H1 (cell line): ENCODE measurements at regions not wholly inside any gene's neighbourhood (a gene's known extent, or its start where the extent isn't known, plus 50 kb on each side); places are given as distances from the start of the nearest gene placed in this dataset.

Experiments used
- CTCF ChIA-PET: fragments of 300-600 bp; sonication (Branson Sonifier 250); formaldehyde crosslinking; loops from one replicate; lab custom pipeline; 2021; ENCODE audit not compliant: partially characterized antibody; lab: Charles Lee
- POLR2A ChIA-PET: fragments of 300-600 bp; sonication (Branson Sonifier 250); formaldehyde crosslinking; loops from one replicate; lab custom pipeline; 2021; ENCODE audit warnings: inconsistent platforms; ENCODE audit not compliant: partially characterized antibody; lab: Charles Lee
- DNase-seq, 2 experiments: peaks; one replicate each; pipeline versions ENCODE4 v3.0.0 to v3.0.0-alpha.2; 2010 to 2022; ENCODE audit warnings: low spot score in 2 of 2, low read depth in 1 of 2, mixed read lengths in 1 of 2
- FAIRE-seq: peaks from 2 replicates; lab custom pipeline; 2011; peaks lifted over from hg19 to GRCh38; lab: Jason Lieb, UNC
- H2AFZ ChIP-seq: 2 replicates; pipeline ENCODE4 v1.8.1; 2012; ENCODE audit warnings: low read length, inconsistent platforms
- H2AK5ac ChIP-seq: 2 replicates; pipeline ENCODE4 v1.6.1; 2013; ENCODE audit warnings: low read depth, low read length
- H2BK120ac ChIP-seq: replicated peaks from 2 replicates; pipeline ENCODE3; 2013; ENCODE audit warnings: low read depth, low read length, inconsistent platforms
- H2BK12ac ChIP-seq: 2 replicates; pipeline ENCODE4 v1.6.1; 2013; ENCODE audit warnings: low read depth, low read length
- H2BK15ac ChIP-seq: 2 replicates; pipeline ENCODE4 v1.6.1; 2013; ENCODE audit warnings: low read length
- H2BK20ac ChIP-seq: 2 replicates; pipeline ENCODE4 v1.6.1; 2013; ENCODE audit warnings: low read length
- H2BK5ac ChIP-seq: 2 replicates; pipeline ENCODE4 v1.6.1; 2013; ENCODE audit warnings: low read depth, low read length
- H3K14ac ChIP-seq: 2 replicates; pipeline ENCODE4 v1.6.1; 2013; ENCODE audit warnings: inconsistent platforms; ENCODE audit not compliant: insufficient read length
- H3K18ac ChIP-seq: 2 replicates; pipeline ENCODE4 v1.6.1; 2013; ENCODE audit warnings: low read length; ENCODE audit errors: extremely low read depth
- H3K23ac ChIP-seq: 2 replicates; pipeline ENCODE4 v1.6.1; 2013; ENCODE audit warnings: inconsistent platforms; ENCODE audit not compliant: insufficient read length
- H3K23me2 ChIP-seq: 2 replicates; pipeline ENCODE4 v1.6.1; 2013; ENCODE audit warnings: low read depth, low read length
- H3K27ac ChIP-seq: 2 replicates; pipeline ENCODE4 v1.6.1; 2011; ENCODE audit warnings: low read depth, low read length, inconsistent platforms
- H3K27me3 ChIP-seq, 4 experiments: replicated peaks in 1 of 4; 1 replicate in 1 of 4; 2 replicates in 3 of 4; pipeline versions ENCODE4 v1.6.1 to v1.8.1; 2011 to 2013; ENCODE audit warnings: low read length in 3 of 4, mild to moderate bottlenecking in 3 of 4, inconsistent platforms in 2 of 4, mixed read lengths in 2 of 4, moderate library complexity in 1 of 4; ENCODE audit not compliant: control insufficient read depth in 3 of 4, insufficient read depth in 3 of 4; ENCODE audit errors: extremely low read depth in 1 of 4
- H3K36me3 ChIP-seq, 4 experiments: 2 replicates each; pipeline versions ENCODE4 v1.6.1 to v1.8.1; 2011 to 2013; ENCODE audit warnings: mild to moderate bottlenecking in 4 of 4, low read length in 3 of 4, moderate library complexity in 2 of 4, control low read depth in 1 of 4, inconsistent platforms in 1 of 4; ENCODE audit not compliant: insufficient read depth in 4 of 4, control insufficient read depth in 2 of 4
- H3K4ac ChIP-seq: replicated peaks from 2 replicates; pipeline ENCODE3; 2013; ENCODE audit warnings: low read length, low read depth, mixed read lengths, inconsistent platforms; ENCODE audit not compliant: insufficient read length
- H3K4me1 ChIP-seq, 4 experiments: replicated peaks in 1 of 4; 1 replicate in 1 of 4; 2 replicates in 3 of 4; pipeline versions ENCODE4 v1.6.1 to v1.8.1; 2011 to 2013; ENCODE audit warnings: low read length in 3 of 4, inconsistent platforms in 2 of 4, mixed read lengths in 1 of 4; ENCODE audit not compliant: insufficient read depth in 4 of 4, control insufficient read depth in 3 of 4
- H3K4me2 ChIP-seq, 2 experiments: 2 replicates each; pipeline versions ENCODE4 v1.6.1 to v1.8.1; 2011 to 2013; ENCODE audit warnings: low read depth in 2 of 2, low read length in 2 of 2, control low read depth in 1 of 2, inconsistent platforms in 1 of 2, mild to moderate bottlenecking in 1 of 2; ENCODE audit not compliant: insufficient read depth in 1 of 2
- H3K4me3 ChIP-seq, 4 experiments: fragments of 200-600, 300-600 bp in 1 of 4; sonication (generic), shearing (Covaris generic), sonication (Bioruptor Twin) in 1 of 4; 2 replicates each; pipeline versions ENCODE4 v1.5.1 to v1.8.1; 2011 to 2016; ENCODE audit warnings: low read length in 4 of 4, low read depth in 3 of 4, control low read depth in 2 of 4, inconsistent platforms in 2 of 4, mild to moderate bottlenecking in 2 of 4, mixed read lengths in 1 of 4, moderate library complexity in 1 of 4; ENCODE audit not compliant: insufficient read depth in 2 of 4; ENCODE audit errors: extremely low read depth in 1 of 4
- H3K56ac ChIP-seq: replicated peaks from 2 replicates; pipeline ENCODE3; 2013; ENCODE audit warnings: low read depth, mild to moderate bottlenecking, mixed read lengths, low read length, inconsistent platforms; ENCODE audit not compliant: insufficient read length
- H3K79me1 ChIP-seq: 2 replicates; pipeline ENCODE4 v1.6.1; 2013; ENCODE audit warnings: low read depth, low read length, control low read depth
- H3K79me2 ChIP-seq, 2 experiments: 2 replicates each; pipeline versions ENCODE4 v1.6.1 to v1.8.1; 2012 to 2013; ENCODE audit warnings: low read length in 2 of 2, mild to moderate bottlenecking in 2 of 2, inconsistent platforms in 1 of 2; ENCODE audit not compliant: insufficient read depth in 2 of 2, control insufficient read depth in 1 of 2
- H3K9ac ChIP-seq, 4 experiments: replicated peaks in 1 of 4; 1 replicate in 1 of 4; 2 replicates in 3 of 4; pipeline versions ENCODE4 v1.6.1 to v1.8.1; 2011 to 2013; ENCODE audit warnings: low read depth in 3 of 4, low read length in 3 of 4, control low read depth in 2 of 4, mild to moderate bottlenecking in 2 of 4, moderate library complexity in 2 of 4, inconsistent platforms in 1 of 4; ENCODE audit errors: extremely low read depth in 1 of 4
- H3K9me3 ChIP-seq, 2 experiments: 2 replicates each; pipeline versions ENCODE4 v1.6.1 to v1.8.1; 2012 to 2013; ENCODE audit warnings: mild to moderate bottlenecking in 2 of 2, moderate library complexity in 2 of 2, control low read depth in 1 of 2, inconsistent platforms in 1 of 2, low read depth in 1 of 2, low read length in 1 of 2, mixed read lengths in 1 of 2; ENCODE audit not compliant: insufficient read depth in 2 of 2
- H4K20me1 ChIP-seq, 2 experiments: replicated peaks in 1 of 2; 2 replicates each; pipeline versions ENCODE3 to v1.8.1; 2011 to 2013; ENCODE audit warnings: inconsistent platforms in 2 of 2, low read length in 2 of 2, mild to moderate bottlenecking in 1 of 2; ENCODE audit not compliant: insufficient read depth in 2 of 2, control insufficient read depth in 1 of 2
- H4K5ac ChIP-seq: 2 replicates; pipeline ENCODE4 v1.6.1; 2013; ENCODE audit warnings: low read length, low read depth, mixed read lengths, inconsistent platforms; ENCODE audit not compliant: insufficient read length
- H4K8ac ChIP-seq: 2 replicates; pipeline ENCODE4 v1.8.0; 2013; ENCODE audit warnings: mild to moderate bottlenecking, moderate library complexity, low read length, inconsistent platforms; ENCODE audit not compliant: insufficient read depth; ENCODE audit errors: extremely low read depth
- H4K91ac ChIP-seq: replicated peaks from 2 replicates; pipeline ENCODE3; 2013; ENCODE audit warnings: low read length, mixed read lengths, inconsistent platforms; ENCODE audit not compliant: insufficient read length
- BRCA1 ChIP-seq: IDR thresholded peaks from 2 replicates; pipeline ENCODE4 v1.6.1; 2012; ENCODE audit warnings: low read depth, low read length, improper control_type of control experiment
- CBX8 ChIP-seq: fragments of 300-800, 300-1000 bp; sonication (generic); IDR thresholded peaks from 2 replicates; pipeline ENCODE4 v1.7.1; 2016; ENCODE audit warnings: low read depth, low read length, borderline replicate concordance
- CHD1 ChIP-seq: IDR thresholded peaks from 2 replicates; pipeline ENCODE4 v1.6.1; 2012; ENCODE audit warnings: low read depth, low read length, improper control_type of control experiment
- CREB1 ChIP-seq: IDR thresholded peaks from 2 replicates; pipeline ENCODE4 v1.6.1; 2012; ENCODE audit warnings: inconsistent platforms
- CTBP2 ChIP-seq: IDR thresholded peaks from 2 replicates; pipeline ENCODE4 v1.7.0; 2011; ENCODE audit warnings: borderline replicate concordance, mild to moderate bottlenecking, moderate library complexity, mixed read lengths, low read length; ENCODE audit not compliant: insufficient read depth, insufficient read length
- EZH2 ChIP-seq: fragments of 200-600 bp; sonication (generic); IDR thresholded peaks from 2 replicates; pipeline ENCODE4 v1.7.1; 2012; ENCODE audit warnings: low read depth, mild to moderate bottlenecking, moderate library complexity, low read length, inconsistent platforms; ENCODE audit not compliant: severe bottlenecking
- JUND ChIP-seq: IDR thresholded peaks from 2 replicates; pipeline ENCODE4 v1.6.1; 2011; ENCODE audit warnings: mild to moderate bottlenecking, improper control_type of control experiment, low read length
- POLR2A ChIP-seq, 2 experiments: IDR thresholded peaks; 1 replicate in 1 of 2; 2 replicates in 1 of 2; pipeline ENCODE4 v1.6.1; 2011; ENCODE audit warnings: low read depth in 2 of 2, low read length in 2 of 2, mild to moderate bottlenecking in 2 of 2; ENCODE audit errors: control extremely low read depth in 1 of 2
- POLR2AphosphoS5 ChIP-seq: IDR thresholded peaks from 2 replicates; pipeline ENCODE4 v1.6.1; 2011; ENCODE audit warnings: low read depth, low read length
- TAF1 ChIP-seq: IDR thresholded peaks from 2 replicates; pipeline ENCODE4 v1.6.1; 2011; ENCODE audit warnings: mild to moderate bottlenecking, low read depth, low read length
- TCF12 ChIP-seq: IDR thresholded peaks from 2 replicates; pipeline ENCODE4 v1.6.1; 2011; ENCODE audit warnings: low read depth, mild to moderate bottlenecking, low read length
- USF2 ChIP-seq: IDR thresholded peaks from 2 replicates; pipeline ENCODE4 v1.6.1; 2011; ENCODE audit warnings: low read length, improper control_type of control experiment
- WGBS, 2 experiments: shearing (Covaris generic) in 1 of 2; methylation state at CpG; one replicate each; pipeline versions ENCODE4 v1.1.6 to v1.1.7; 2013 to 2015; ENCODE audit warnings: low lambda C conversion rate in 2 of 2, mixed read lengths in 2 of 2, inconsistent platforms in 1 of 2, low coverage in 1 of 2, missing lambda C conversion rate in 1 of 2; ENCODE audit not compliant: insufficient replicate concordance in 2 of 2, insufficient coverage in 1 of 2, insufficient read length in 1 of 2; ENCODE audit errors: extremely low coverage in 1 of 2, missing lambda C conversion rate in 1 of 2; 5-methylcytosine and 5-hydroxymethylcytosine counted together

- H2AK5ac ChIP-seq, result no peak overlapping the region
- peak overlapping the region; percentile 87; the same call in 1 of the 2 replicates for H2BK5ac ChIP-seq
- H3K4me2 ChIP-seq, result peak overlapping the region; percentile 9 to 53; a peak in 3 of 4 replicates
- no peak overlapping the region for H3K23ac ChIP-seq
- H2BK15ac ChIP-seq, result peak overlapping the region; percentile 85; the same call in 1 of the 2 replicates
- no peaks in the 10 kb centered on the region for H3K9me3 ChIP-seq
- H3K79me2 ChIP-seq, result no peaks in the 10 kb centered on the region
- H3K27ac ChIP-seq, result no peak overlapping the region
- no peak overlapping the region for H3K4ac ChIP-seq
- H2BK20ac ChIP-seq, result peak overlapping the region; percentile 98
- H3K27me3 ChIP-seq, result peaks cover 0 to 4% (median 2%) of the 10 kb centered on the region in 4 experiments; a peak in 5 of 7 replicates
- H3K23me2 ChIP-seq, result no peaks in the 10 kb centered on the region; the same call in 1 of the 2 replicates
- no peaks in the 10 kb centered on the region for H4K20me1 ChIP-seq
- DNase-seq (peak in 1 of 2 experiments; percentile 68), FAIRE-seq (no peak)
- peak overlapping the region; percentile 52 for H4K8ac ChIP-seq
- POLR2A ChIA-PET, result interaction anchor here (0.7 to 1.4 kb wide), 4 partner anchors 59 to 197 kb away, joined by 3 to 4 read pairs (median 3); no protein-coding TSS in a partner anchor
- H3K36me3 ChIP-seq, result no peaks in the 10 kb centered on the region
- peak overlapping the region; percentile 100 for H2BK12ac ChIP-seq
- H3K9ac ChIP-seq, result peak overlapping the region in 1 of 4 experiments; percentile 24; a peak in 1 of 7 replicates
- no peak overlapping the region for H3K14ac ChIP-seq
- H3K56ac ChIP-seq, result no peak overlapping the region
- H2AFZ ChIP-seq, result peak overlapping the region; percentile 37
- H3K79me1 ChIP-seq, result no peaks in the 10 kb centered on the region
- CTCF ChIA-PET, result interaction anchor here (0.6 to 12.1 kb wide), 3 partner anchors 143 to 261 kb away, joined by 5 to 353 read pairs (median 136); no protein-coding TSS in a partner anchor
- 50% methylated on average over 29 of the region's 60 CpGs; no CpG with 5 or more reads in 1 of the 2 experiments for WGBS, 2 experiments
- H4K5ac ChIP-seq, result no peak overlapping the region
- peak overlapping the region; percentile 62 for H2BK120ac ChIP-seq
- peak overlapping the region; percentile 97 for H3K18ac ChIP-seq
- H4K91ac ChIP-seq, result peak overlapping the region; percentile 9
- H3K4me1 ChIP-seq, result peaks cover 0 to 24% (median 18%) of the 10 kb centered on the region in 4 experiments; a peak in 6 of 7 replicates
- H3K4me3 ChIP-seq, result peak overlapping the region in 1 of 4 experiments; percentile 35; a peak in 2 of 8 replicates
- TF ChIP-seq EZH2 (no peak), BRCA1 (no peak), POLR2A (IDR thresholded peaks at IDR 0.05; ENCODE audit: control extremely low read depth in 1 of 2, low read depth in 2 of 2, low read length in 2 of 2) (no peak), CBX8 (no peak), TAF1 (no peak), JUND (no peak), USF2 (no peak), TCF12 (no peak), CHD1 (no peak), POLR2AphosphoS5 (no peak), CREB1 (no peak), CTBP2 (no peak)
These were observed 103.9 kb downstream of the EBNA1BP2 start for GRCh38 chr1:43067977-43068751.
